GM12878 (cell line): ENCODE measurements at regions not wholly inside any gene's neighbourhood (a gene's known extent, or its start where the extent isn't known, plus 50 kb on each side); places are given as distances from the start of the nearest gene placed in this dataset.

Source experiments
- ATAC-seq: fragments of 200-7000 bp; cut with Tn5 transposase; 3 replicates; pipeline ENCODE4 v1.9.1; 2020; ENCODE audit warnings: mild to moderate bottlenecking, moderate library complexity
- BruUV-seq: library from RNA; stranded (reverse); fragments of 400-500 nt; replicated peaks from 2 replicates; lab custom pipeline; 2021; lab: Mats Ljungman, UMichigan
- CTCF ChIA-PET: fragments of 300-600 bp; sonication (Branson Sonifier 250); formaldehyde crosslinking; extraction: SDS; loops from one replicate; lab custom pipeline; 2021; ENCODE audit warnings: inconsistent platforms; lab: Yijun Ruan, JAX
- POLR2A ChIA-PET: fragments of 350-600 bp; formaldehyde crosslinking; extraction: SDS; loops from one replicate; lab custom pipeline; 2021; ENCODE audit warnings: inconsistent platforms; lab: Charles Lee
- RAD21 ChIA-PET: fragments of 300-600 bp; sonication (Branson Sonifier 250); formaldehyde crosslinking; loops from one replicate; lab custom pipeline; 2023; ENCODE audit warnings: antibody characterized with exemption; ENCODE audit not compliant: unreplicated experiment; lab: Charles Lee
- SMC1A ChIA-PET: fragments of 300-600 bp; sonication (Branson Sonifier 250); formaldehyde crosslinking; loops from one replicate; lab custom pipeline; 2023; ENCODE audit not compliant: unreplicated experiment, uncharacterized antibody; lab: Charles Lee
- DNase-seq: peaks from one replicate; pipeline ENCODE4 v3.0.0-alpha.2; 2011; ENCODE audit warnings: low read depth, low spot score
- FAIRE-seq: peaks from 3 replicates; lab custom pipeline; 2011; peaks lifted over from hg19 to GRCh38; lab: Jason Lieb, UNC
- H2AFZ ChIP-seq: 2 replicates; pipeline ENCODE4 v1.6.0; 2011; ENCODE audit warnings: low read depth, low read length, control low read depth; ENCODE audit not compliant: control insufficient read depth
- H3K27ac ChIP-seq: 2 replicates; pipeline ENCODE4 v1.5.1; 2011; ENCODE audit warnings: control low read depth; ENCODE audit not compliant: control insufficient read depth, insufficient read depth
- H3K27me3 ChIP-seq, 2 experiments: replicated peaks in 1 of 2; 2 replicates each; pipeline versions ENCODE4 v1.6.0 to v1.6.1; 2011; ENCODE audit warnings: low read length in 1 of 2; ENCODE audit not compliant: control insufficient read depth in 2 of 2, insufficient read depth in 2 of 2
- H3K36me3 ChIP-seq, 2 experiments: 2 replicates each; pipeline ENCODE4 v1.5.1; 2011; ENCODE audit warnings: low read length in 1 of 2; ENCODE audit not compliant: control insufficient read depth in 2 of 2, insufficient read depth in 2 of 2
- H3K4me1 ChIP-seq: 2 replicates; pipeline ENCODE4 v1.6.1; 2011; ENCODE audit warnings: mild to moderate bottlenecking, low read length, moderate library complexity, mixed read lengths; ENCODE audit not compliant: control insufficient read depth, insufficient read depth
- H3K4me2 ChIP-seq: 2 replicates; pipeline ENCODE4 v1.6.0; 2011; ENCODE audit warnings: control low read depth; ENCODE audit not compliant: control insufficient read depth, insufficient read depth
- H3K4me3 ChIP-seq: fragments of 200-600 bp; sonication (generic); 2 replicates; pipeline ENCODE4 v1.5.1; 2016
- H3K79me2 ChIP-seq: 2 replicates; pipeline ENCODE4 v1.6.0; 2011; ENCODE audit warnings: low read length; ENCODE audit not compliant: control insufficient read depth, insufficient read depth
- H3K9ac ChIP-seq: 2 replicates; pipeline ENCODE4 v1.8.0; 2011; ENCODE audit warnings: low read length, control low read depth, mixed read lengths; ENCODE audit not compliant: control insufficient read depth, insufficient read depth
- H3K9me3 ChIP-seq: replicated peaks from 3 replicates; pipeline ENCODE4 v1.5.1; 2011; ENCODE audit warnings: mild to moderate bottlenecking, low read length; ENCODE audit not compliant: control insufficient read depth, insufficient read depth
- H4K20me1 ChIP-seq: 2 replicates; pipeline ENCODE4 v1.6.0; 2011; ENCODE audit not compliant: control insufficient read depth, insufficient read depth
- ATF2 ChIP-seq: IDR thresholded peaks from 2 replicates; pipeline ENCODE4 v1.6.1; 2012; ENCODE audit warnings: low read length, inconsistent platforms
- CBFB ChIP-seq: IDR thresholded peaks from 2 replicates; pipeline ENCODE4 v1.6.1; 2016; ENCODE audit warnings: antibody characterized with exemption, low read depth
- PML ChIP-seq: IDR thresholded peaks from 2 replicates; pipeline ENCODE4 v1.6.1; 2012; ENCODE audit warnings: low read length, inconsistent platforms
- POLR2AphosphoS5 ChIP-seq: IDR thresholded peaks from 2 replicates; pipeline ENCODE4 v1.6.1; 2011; ENCODE audit warnings: mild to moderate bottlenecking, low read length, inconsistent platforms
- RELA ChIP-seq: fragments of 450-650 bp; IDR thresholded peaks from 2 replicates; pipeline ENCODE4 v1.8.0; 2014; ENCODE audit warnings: borderline replicate concordance; ENCODE audit not compliant: partially characterized antibody
- TCF7 ChIP-seq: IDR thresholded peaks from 2 replicates; pipeline ENCODE4 v1.6.1; 2014; ENCODE audit warnings: antibody characterized with exemption, borderline replicate concordance
- WGBS: methylation state at CpG from one replicate; pipeline ENCODE4 v1.1.6; 2016; ENCODE audit warnings: low lambda C conversion rate; ENCODE audit not compliant: insufficient replicate concordance, insufficient coverage; ENCODE audit errors: missing lambda C conversion rate; 5-methylcytosine and 5-hydroxymethylcytosine counted together
- in situ Hi-C: fragments of 300-500 bp; cut with MboI; formaldehyde crosslinking; loops from 9 replicates; pipeline ENCODE4 v1.14.3; 2018; ENCODE audit warnings: mixed read lengths
- intact Hi-C: fragments of 100-400 bp; cut with micrococcal nuclease; formaldehyde crosslinking; loops from one replicate; pipeline ENCODE4 v1.14.2; 2022; ENCODE audit not compliant: unreplicated experiment
- TF ChIP-seq, protein P1 (sequence below): fragments of 150-350 bp; IDR thresholded peaks from 2 replicates; pipeline ENCODE4 v1.6.1; 2016; ENCODE audit warnings: low read depth, low read length
- TF ChIP-seq, protein P2 (sequence below): IDR thresholded peaks from 2 replicates; pipeline ENCODE4 v1.6.1; 2011; ENCODE audit warnings: mild to moderate bottlenecking, low read depth, low read length, moderate library complexity; ENCODE audit not compliant: insufficient replicate concordance
- TF ChIP-seq, protein P3 (sequence below): fragments of 450-650 bp; formaldehyde crosslinking; IDR thresholded peaks from 2 replicates; pipeline ENCODE4 v1.4.0; 2022; ENCODE audit warnings: mild to moderate bottlenecking, moderate library complexity

DNA sequence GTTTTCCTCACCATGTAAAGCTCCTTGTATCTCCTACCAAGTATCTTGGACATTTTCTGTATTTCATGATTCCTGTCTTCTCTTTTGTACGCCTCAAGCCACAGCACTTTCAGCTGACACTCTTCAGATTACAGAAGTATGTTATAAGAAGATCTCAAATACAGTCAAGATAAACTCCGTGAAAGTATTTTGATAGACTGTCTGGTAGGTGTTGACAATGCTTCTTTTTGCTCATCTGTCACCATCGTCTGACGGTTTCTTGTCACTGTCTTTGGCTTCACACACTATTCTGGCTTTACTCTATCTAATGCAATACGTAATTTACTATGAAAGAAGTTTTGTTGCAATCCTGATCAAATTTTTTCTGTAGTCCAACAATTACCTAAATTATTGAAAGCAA lies 294.5 kb upstream of the CDH12 start (continued):
- TF ChIP-seq, protein P1, sequence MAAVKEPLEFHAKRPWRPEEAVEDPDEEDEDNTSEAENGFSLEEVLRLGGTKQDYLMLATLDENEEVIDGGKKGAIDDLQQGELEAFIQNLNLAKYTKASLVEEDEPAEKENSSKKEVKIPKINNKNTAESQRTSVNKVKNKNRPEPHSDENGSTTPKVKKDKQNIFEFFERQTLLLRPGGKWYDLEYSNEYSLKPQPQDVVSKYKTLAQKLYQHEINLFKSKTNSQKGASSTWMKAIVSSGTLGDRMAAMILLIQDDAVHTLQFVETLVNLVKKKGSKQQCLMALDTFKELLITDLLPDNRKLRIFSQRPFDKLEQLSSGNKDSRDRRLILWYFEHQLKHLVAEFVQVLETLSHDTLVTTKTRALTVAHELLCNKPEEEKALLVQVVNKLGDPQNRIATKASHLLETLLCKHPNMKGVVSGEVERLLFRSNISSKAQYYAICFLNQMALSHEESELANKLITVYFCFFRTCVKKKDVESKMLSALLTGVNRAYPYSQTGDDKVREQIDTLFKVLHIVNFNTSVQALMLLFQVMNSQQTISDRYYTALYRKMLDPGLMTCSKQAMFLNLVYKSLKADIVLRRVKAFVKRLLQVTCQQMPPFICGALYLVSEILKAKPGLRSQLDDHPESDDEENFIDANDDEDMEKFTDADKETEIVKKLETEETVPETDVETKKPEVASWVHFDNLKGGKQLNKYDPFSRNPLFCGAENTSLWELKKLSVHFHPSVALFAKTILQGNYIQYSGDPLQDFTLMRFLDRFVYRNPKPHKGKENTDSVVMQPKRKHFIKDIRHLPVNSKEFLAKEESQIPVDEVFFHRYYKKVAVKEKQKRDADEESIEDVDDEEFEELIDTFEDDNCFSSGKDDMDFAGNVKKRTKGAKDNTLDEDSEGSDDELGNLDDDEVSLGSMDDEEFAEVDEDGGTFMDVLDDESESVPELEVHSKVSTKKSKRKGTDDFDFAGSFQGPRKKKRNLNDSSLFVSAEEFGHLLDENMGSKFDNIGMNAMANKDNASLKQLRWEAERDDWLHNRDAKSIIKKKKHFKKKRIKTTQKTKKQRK, result no peak
- TF ChIP-seq ATF2 (no peak), POLR2AphosphoS5 (no peak)
- TF ChIP-seq, all 136 proteins: peak for 0

GRCh38 chr5:23146183-23146582 lies 293.0 kb upstream of the CDH12 start:
- in situ Hi-C loops (no loop called here), intact Hi-C loops (no loop called here)
- DNase-seq (no peak), ATAC-seq (no peak), FAIRE-seq (no peak)
- Histone ChIP-seq H3K4me3 (no peak overlapping the region), H3K9ac (no peak overlapping the region), H4K20me1 (no peaks in the 10 kb centered on the region), H3K9me3 (no peaks in the 10 kb centered on the region), H3K27ac (no peak overlapping the region), H3K4me1 (no peaks in the 10 kb centered on the region), H3K79me2 (no peaks in the 10 kb centered on the region), H3K27me3 (no peaks in the 10 kb centered on the region), H2AFZ (no peak overlapping the region), H3K36me3 (no peaks in the 10 kb centered on the region), H3K4me2 (no peak overlapping the region)
- ChIA-PET RAD21 (no interaction called here), POLR2A (no interaction called here), CTCF (no interaction called here), SMC1A (no interaction called here)
- WGBS, result 56% methylated on average over 11 of the region's 11 CpGs
- TF ChIP-seq RELA (no peak), PML (no peak), CBFB (no peak), TCF7 (no peak)
- TF ChIP-seq, protein P2, sequence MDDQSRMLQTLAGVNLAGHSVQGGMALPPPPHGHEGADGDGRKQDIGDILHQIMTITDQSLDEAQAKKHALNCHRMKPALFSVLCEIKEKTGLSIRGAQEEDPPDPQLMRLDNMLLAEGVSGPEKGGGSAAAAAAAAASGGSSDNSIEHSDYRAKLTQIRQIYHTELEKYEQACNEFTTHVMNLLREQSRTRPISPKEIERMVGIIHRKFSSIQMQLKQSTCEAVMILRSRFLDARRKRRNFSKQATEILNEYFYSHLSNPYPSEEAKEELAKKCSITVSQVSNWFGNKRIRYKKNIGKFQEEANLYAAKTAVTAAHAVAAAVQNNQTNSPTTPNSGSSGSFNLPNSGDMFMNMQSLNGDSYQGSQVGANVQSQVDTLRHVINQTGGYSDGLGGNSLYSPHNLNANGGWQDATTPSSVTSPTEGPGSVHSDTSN, result no peak
- TF ChIP-seq, protein P3, sequence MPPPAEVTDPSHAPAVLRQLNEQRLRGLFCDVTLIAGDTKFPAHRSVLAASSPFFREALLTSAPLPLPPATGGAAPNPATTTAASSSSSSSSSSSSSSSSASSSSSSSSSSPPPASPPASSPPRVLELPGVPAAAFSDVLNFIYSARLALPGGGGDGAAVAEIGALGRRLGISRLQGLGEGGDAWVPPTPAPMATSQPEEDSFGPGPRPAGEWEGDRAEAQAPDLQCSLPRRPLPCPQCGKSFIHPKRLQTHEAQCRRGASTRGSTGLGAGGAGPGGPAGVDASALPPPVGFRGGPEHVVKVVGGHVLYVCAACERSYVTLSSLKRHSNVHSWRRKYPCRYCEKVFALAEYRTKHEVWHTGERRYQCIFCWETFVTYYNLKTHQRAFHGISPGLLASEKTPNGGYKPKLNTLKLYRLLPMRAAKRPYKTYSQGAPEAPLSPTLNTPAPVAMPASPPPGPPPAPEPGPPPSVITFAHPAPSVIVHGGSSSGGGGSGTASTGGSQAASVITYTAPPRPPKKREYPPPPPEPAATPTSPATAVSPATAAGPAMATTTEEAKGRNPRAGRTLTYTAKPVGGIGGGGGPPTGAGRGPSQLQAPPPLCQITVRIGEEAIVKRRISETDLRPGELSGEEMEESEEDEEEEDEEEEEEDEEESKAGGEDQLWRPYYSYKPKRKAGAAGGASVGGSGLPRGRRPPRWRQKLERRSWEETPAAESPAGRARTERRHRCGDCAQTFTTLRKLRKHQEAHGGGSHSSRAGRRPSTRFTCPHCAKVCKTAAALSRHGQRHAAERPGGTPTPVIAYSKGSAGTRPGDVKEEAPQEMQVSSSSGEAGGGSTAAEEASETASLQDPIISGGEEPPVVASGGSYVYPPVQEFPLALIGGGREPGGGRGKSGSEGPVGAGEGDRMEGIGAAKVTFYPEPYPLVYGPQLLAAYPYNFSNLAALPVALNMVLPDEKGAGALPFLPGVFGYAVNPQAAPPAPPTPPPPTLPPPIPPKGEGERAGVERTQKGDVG, result no peak
- BruUV-seq, result no TSS peak
